ENCODE measurements at regions not wholly inside any gene's neighbourhood (a gene's known extent, or its start where the extent isn't known, plus 50 kb on each side); places are given as distances from the start of the nearest gene placed in this dataset.
"Not testable (repeated sequence)": the region's sequence is repeated elsewhere in the genome, so short reads cannot be mapped to it uniquely, and the experiment has no call there.

DNA sequence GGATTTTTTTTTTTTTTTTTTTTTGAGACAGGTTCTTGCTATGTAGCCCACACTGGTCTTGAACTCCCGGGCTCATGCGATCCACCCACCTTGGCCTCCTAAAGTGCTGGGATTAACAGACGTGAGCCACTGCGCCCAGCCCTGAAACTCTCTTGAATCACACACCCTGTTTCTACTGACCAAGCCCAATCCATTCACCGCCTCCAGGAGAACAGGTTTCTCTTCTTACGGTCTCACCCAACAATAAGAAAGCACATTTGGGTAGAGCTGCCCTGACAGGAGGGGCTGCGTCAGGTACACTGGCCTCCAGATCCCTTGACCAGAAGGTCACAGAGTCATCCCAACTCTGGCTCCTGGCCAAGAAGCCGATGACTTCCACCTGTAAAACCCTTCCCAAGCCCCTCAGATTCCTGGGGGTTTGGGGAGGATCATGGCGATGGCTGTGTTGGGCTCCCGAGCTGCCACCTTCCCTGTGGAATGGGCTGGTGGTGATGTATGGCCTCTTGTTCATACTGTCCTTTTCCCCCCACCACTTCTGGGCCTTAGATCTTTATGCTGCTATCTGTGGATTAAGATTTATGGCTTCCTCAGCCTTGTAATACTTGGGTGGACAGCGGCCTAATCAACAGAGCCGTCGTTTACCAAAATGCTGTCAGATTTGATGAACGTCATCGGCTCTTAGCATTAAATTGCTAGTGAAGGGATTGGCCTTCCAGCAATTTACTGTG, 89.1 kb downstream of the KATNIP start:
- Histone ChIP-seq H3K36me3 (peaks cover 0 to 37% (median 0%) of the 10 kb centered on the region in 3 donors), H3K9me3 (no peaks in the 10 kb centered on the region), H3K4me3 (no peak overlapping the region), H3K27ac (no peak overlapping the region), H3K27me3 (no peaks in the 10 kb centered on the region), H3K4me1 (no peaks in the 10 kb centered on the region)
- no peak for DNase-seq (ENCODE audit: low spot score in 2 of 2)
- WGBS, 2 donors = 73% methylated on average over 15 of the region's 15 CpGs
- TF ChIP-seq EP300 (IDR thresholded peaks at IDR 0.05) (no peak), POLR2A (IDR thresholded peaks at IDR 0.05) (no peak)
- TF ChIP-seq, protein P1, sequence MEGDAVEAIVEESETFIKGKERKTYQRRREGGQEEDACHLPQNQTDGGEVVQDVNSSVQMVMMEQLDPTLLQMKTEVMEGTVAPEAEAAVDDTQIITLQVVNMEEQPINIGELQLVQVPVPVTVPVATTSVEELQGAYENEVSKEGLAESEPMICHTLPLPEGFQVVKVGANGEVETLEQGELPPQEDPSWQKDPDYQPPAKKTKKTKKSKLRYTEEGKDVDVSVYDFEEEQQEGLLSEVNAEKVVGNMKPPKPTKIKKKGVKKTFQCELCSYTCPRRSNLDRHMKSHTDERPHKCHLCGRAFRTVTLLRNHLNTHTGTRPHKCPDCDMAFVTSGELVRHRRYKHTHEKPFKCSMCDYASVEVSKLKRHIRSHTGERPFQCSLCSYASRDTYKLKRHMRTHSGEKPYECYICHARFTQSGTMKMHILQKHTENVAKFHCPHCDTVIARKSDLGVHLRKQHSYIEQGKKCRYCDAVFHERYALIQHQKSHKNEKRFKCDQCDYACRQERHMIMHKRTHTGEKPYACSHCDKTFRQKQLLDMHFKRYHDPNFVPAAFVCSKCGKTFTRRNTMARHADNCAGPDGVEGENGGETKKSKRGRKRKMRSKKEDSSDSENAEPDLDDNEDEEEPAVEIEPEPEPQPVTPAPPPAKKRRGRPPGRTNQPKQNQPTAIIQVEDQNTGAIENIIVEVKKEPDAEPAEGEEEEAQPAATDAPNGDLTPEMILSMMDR (IDR thresholded peaks at IDR 0.05) = no peak

DNA sequence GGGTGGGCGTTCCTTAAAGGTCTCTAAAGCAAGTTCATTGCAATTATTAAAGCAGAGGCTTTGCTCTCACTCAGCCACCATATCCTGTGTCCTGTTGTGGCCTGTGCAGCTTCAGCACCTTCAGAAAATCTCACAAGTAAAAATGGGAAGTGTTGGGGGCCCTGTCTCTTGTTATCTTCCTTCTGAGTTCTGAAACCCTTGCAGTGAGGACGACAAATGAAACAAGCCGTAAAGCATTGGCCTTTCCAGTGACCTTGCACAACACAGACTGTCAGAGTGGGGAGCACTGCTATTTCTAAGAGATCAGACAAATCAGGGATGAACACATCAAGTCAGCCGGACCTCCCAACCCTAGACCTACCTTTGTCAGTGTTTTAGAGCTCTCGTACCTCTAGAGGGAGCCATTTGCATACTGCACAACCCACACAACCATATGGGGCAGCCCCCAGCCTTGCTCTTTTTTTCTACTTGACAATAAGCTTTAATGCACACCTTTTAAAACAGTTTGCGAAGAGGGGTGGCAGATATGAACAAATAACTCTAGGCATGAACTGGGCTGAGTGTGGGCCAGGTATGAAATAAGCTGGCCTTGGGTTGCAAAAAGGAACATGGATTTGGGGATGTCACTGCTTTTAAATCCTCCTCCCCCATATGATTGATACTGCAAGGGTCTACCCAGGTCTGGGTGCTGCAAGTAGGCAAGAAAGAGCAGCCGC, 89.8 kb downstream of the KATNIP start:
- no peaks in the 10 kb centered on the region for H3K4me1 ChIP-seq
- H3K9me3 ChIP-seq = no peaks in the 10 kb centered on the region
- no peak overlapping the region for H3K27ac ChIP-seq
- H3K36me3 ChIP-seq = peaks cover 0 to 40% (median 0%) of the 10 kb centered on the region in 3 donors
- H3K4me3 ChIP-seq = no peak overlapping the region
- 57 to 60% methylated on average over 7 of the region's 7 CpGs for WGBS, 2 donors
- TF ChIP-seq POLR2A (IDR thresholded peaks at IDR 0.05) = no peak
- TF ChIP-seq, protein P1 (IDR thresholded peaks at IDR 0.05) = peak in 4 of 5 experiments; percentile 31 to 58 (median 39)
- peak in 1 of 2 donors; percentile 38 for DNase-seq (ENCODE audit: low spot score in 2 of 2)
- no peaks in the 10 kb centered on the region for H3K27me3 ChIP-seq

DNA sequence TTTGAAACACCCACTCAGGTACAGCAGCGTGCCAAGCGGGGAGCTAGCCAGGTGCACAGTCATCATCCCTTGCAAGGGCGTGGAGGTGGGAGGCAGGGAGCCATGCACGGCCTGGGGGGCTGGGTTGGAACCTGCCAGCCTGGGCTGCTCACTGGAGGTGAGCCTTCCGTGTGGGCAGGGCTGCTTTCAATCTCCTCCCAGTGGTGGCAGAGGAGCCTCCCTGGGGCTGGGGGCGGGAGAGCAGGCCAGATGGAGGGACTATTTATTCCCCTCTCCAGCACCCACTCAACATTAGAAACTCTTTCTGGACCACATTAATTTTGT, 90.3 kb downstream of the KATNIP start:
- TF ChIP-seq POLR2A (IDR thresholded peaks at IDR 0.05) = no peak
- no peak for TF ChIP-seq EP300 (IDR thresholded peaks at IDR 0.05)
- TF ChIP-seq, protein P1 (IDR thresholded peaks at IDR 0.05) = no peak
- Histone ChIP-seq H3K4me3 (no peak overlapping the region), H3K27ac (no peak overlapping the region), H3K36me3 (peaks cover 0 to 45% (median 0%) of the 10 kb centered on the region in 3 donors), H3K27me3 (no peaks in the 10 kb centered on the region), H3K9me3 (no peaks in the 10 kb centered on the region), H3K4me1 (no peaks in the 10 kb centered on the region)
- WGBS, 2 donors = 76 to 77% methylated on average over 6 of the region's 6 CpGs
- DNase-seq (ENCODE audit: low spot score in 2 of 2) = no peak

DNA sequence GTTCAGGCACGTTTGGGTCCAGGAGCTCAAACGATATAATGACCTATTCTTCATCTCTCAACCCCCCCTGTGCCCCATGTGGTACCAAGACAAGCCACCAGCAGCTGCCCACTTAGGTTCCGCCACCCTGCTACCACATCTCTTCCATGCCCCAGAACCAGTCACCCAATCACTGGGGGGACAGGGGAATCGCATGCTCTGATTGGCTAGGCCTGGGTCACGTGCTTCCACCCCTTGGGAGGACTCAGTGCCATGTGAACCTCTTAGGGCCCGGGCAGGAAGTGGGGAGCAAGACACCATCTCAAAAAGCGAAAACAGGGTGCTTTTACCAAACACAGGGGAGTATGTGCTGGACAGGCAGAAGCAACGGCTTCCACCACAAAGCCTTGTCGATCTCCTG, 91.3 kb downstream of the KATNIP start:
- H3K4me3 ChIP-seq = no peak overlapping the region
- no peaks in the 10 kb centered on the region for H3K9me3 ChIP-seq
- 94 to 95% methylated on average over 9 of the region's 9 CpGs for WGBS, 2 donors
- TF ChIP-seq POLR2A (IDR thresholded peaks at IDR 0.05) = no peak
- no peak for DNase-seq (ENCODE audit: low spot score in 2 of 2)
- H3K36me3 ChIP-seq = peaks cover 0 to 52% (median 0%) of the 10 kb centered on the region in 3 donors
- no peak overlapping the region for H3K27ac ChIP-seq
- H3K4me1 ChIP-seq = no peaks in the 10 kb centered on the region
- H3K27me3 ChIP-seq = no peaks in the 10 kb centered on the region

DNA sequence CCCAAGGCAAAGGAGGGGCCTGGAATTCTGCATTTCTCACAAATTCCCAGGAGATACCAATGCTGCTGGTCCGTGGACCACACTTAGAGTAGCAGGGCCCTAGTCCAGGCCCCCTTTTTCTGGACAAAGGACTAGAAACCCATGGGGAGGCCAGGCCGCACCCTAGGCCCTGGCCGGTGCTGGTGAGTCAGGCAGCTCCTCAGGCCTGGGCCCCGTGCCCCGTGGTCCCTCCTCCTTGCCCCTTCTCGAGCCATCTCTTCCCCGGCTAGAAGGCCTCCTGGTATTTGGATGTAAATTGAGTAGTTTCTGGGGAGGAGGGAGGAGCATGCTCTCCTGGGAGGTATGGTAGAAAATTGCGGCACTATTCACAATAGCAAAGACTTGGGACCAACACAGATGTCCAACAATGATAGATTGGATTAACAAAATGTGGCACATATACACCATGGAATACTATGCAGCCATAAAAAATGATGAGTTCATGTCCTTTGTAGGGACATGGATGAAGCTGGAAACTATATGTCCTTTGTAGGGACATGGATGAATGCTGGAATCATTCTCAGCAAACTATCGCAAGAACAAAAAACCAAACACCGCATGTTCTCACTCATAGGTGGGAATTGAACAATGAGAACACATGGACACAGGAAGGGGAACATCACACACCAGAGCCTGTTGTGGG, 91.9 kb downstream of the KATNIP start:
- H3K27me3 ChIP-seq; DNase-seq (ENCODE audit: low spot score in 2 of 2); H3K27ac ChIP-seq; H3K4me3 ChIP-seq; H3K4me1 ChIP-seq; H3K9me3 ChIP-seq: not testable (repeated sequence)
- 91 to 93% methylated on average over 10 of the region's 10 CpGs for WGBS, 2 donors
- H3K36me3 ChIP-seq = peaks cover 0 to 53% (median 0%) of the 10 kb centered on the region in 3 donors

DNA sequence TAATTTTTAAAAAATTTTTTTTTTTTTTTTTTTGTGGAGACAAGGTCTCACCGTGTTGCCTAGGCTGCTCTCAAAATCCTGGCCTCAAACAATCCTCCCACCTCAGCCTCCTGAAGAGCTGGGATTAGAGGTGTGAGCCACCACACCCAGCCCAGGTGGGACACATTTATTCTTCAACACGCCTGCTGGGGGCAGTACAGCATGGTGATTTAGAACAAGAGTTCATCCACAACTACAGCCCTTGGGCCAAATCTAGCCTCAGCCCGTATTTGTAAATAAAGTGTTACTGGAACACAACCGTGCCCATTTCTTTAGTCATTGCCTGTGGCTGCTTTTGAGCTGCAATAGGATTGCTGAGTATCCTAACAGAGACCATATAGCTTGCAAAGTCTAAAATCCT, 92.8 kb downstream of the KATNIP start:
- Histone ChIP-seq H3K9me3 (no peaks in the 10 kb centered on the region), H3K27me3 (no peaks in the 10 kb centered on the region), H3K4me3 (no peak overlapping the region), H3K27ac (no peak overlapping the region), H3K36me3 (peaks cover 0 to 44% (median 0%) of the 10 kb centered on the region in 3 donors), H3K4me1 (no peaks in the 10 kb centered on the region)
- TF ChIP-seq, protein P1 (IDR thresholded peaks at IDR 0.05) = peak in 1 of 5 experiments; percentile 6
- no peak for TF ChIP-seq POLR2A (IDR thresholded peaks at IDR 0.05)
- DNase-seq (ENCODE audit: low spot score in 2 of 2) = no peak
- 68 to 75% methylated on average over 4 of the region's 4 CpGs for WGBS, 2 donors
